Gastrocnemius medialis (tissue), 4 donors: ENCODE measurements at regions not wholly inside any gene's neighbourhood (a gene's known extent, or its start where the extent isn't known, plus 50 kb on each side); places are given as distances from the start of the nearest gene placed in this dataset.

Source experiments
- ATAC-seq, 2 donors: fragments of 150-250 bp; one replicate each; pipeline ENCODE4 v1.9.1; 2016
- DNase-seq, 2 donors: peaks; one replicate each; pipeline ENCODE4 v3.0.0-alpha.2; 2019
- H3K27ac ChIP-seq, 4 donors: fragments of 200-600 bp; sonication (generic); 1 replicate in 1 of 4; 2 replicates in 3 of 4; pipeline ENCODE4 v1.5.1; 2016 to 2018; ENCODE audit warnings: mild to moderate bottlenecking in 2 of 4, moderate library complexity in 1 of 4
- H3K27me3 ChIP-seq, 3 donors: fragments of 200-600 bp; sonication (generic) in 2 of 3; 1 replicate in 1 of 3; 2 replicates in 2 of 3; pipeline versions ENCODE4 v1.5.1 to v1.6.0; 2016 to 2019; ENCODE audit warnings: mild to moderate bottlenecking in 1 of 3, moderate library complexity in 1 of 3
- H3K36me3 ChIP-seq, 2 donors: fragments of 200-600 bp; sonication (generic) in 1 of 2; one replicate each; pipeline ENCODE4 v1.5.1; 2017 to 2018
- H3K4me1 ChIP-seq, 2 donors: fragments of 200-600 bp; sonication (generic) in 1 of 2; one replicate each; pipeline ENCODE4 v1.5.1; 2016 to 2017; ENCODE audit warnings: mild to moderate bottlenecking in 2 of 2
- H3K4me3 ChIP-seq, 4 donors: fragments of 200-600 bp; sonication (generic) in 3 of 4; 1 replicate in 1 of 4; 2 replicates in 3 of 4; pipeline ENCODE4 v1.5.1; 2016 to 2019; ENCODE audit warnings: mild to moderate bottlenecking in 2 of 4
- H3K9me3 ChIP-seq, 3 donors: fragments of 200-600 bp; sonication (generic) in 2 of 3; 1 replicate in 1 of 3; 2 replicates in 2 of 3; pipeline ENCODE4 v1.5.1; 2016 to 2019
- CTCF ChIP-seq, 5 experiments: fragments of 450-650 bp in 3 of 5; fragments of 200-600 bp in 2 of 5; sonication (generic) in 2 of 5; IDR thresholded peaks in 4 of 5; conservative IDR thresholded peaks in 1 of 5; 1 replicate in 4 of 5; 2 replicates in 1 of 5; pipeline ENCODE4 v1.5.1; 2016 to 2019; ENCODE audit warnings: antibody characterized with exemption in 5 of 5, mild to moderate bottlenecking in 3 of 5, moderate library complexity in 3 of 5
- POLR2A ChIP-seq, 2 donors: fragments of 450-650 bp; IDR thresholded peaks; one replicate each; pipeline ENCODE4 v1.6.1; 2017; ENCODE audit warnings: antibody characterized with exemption in 2 of 2, mild to moderate bottlenecking in 2 of 2, moderate library complexity in 2 of 2
- in situ Hi-C, 4 donors: fragments of 200-750 bp; cut with MboI; loops; one replicate each; pipeline versions ENCODE4 v1.15.0 to v1.8.0; 2017; ENCODE audit warnings: low sequenced_read_pairs in 4 of 4
- intact Hi-C: fragments of 100-400 bp; cut with DNase I; formaldehyde crosslinking; loops from one replicate; pipeline ENCODE4 v1.15.1; 2023; ENCODE audit warnings: low total_unique reads

GRCh38 chr6:92756912-92757311, 662.4 kb downstream of the EPHA7 start:
- TF ChIP-seq POLR2A (IDR thresholded peaks at IDR 0.05) (no peak), CTCF (IDR thresholded peaks at IDR 0.05 in 4 of 5, conservative IDR thresholded peaks at IDR 0.05 in 1 of 5) (no peak)
- DNase-seq (no peak), ATAC-seq (no peak)
- no peak overlapping the region for H3K27ac ChIP-seq
- H3K4me3 ChIP-seq, result no peak overlapping the region
- H3K27me3 ChIP-seq, result no peaks in the 10 kb centered on the region
- in situ Hi-C loops, result no loop called here
- H3K4me1 ChIP-seq, result no peaks in the 10 kb centered on the region
- H3K36me3 ChIP-seq, result no peaks in the 10 kb centered on the region
- no peaks in the 10 kb centered on the region for H3K9me3 ChIP-seq
- intact Hi-C loops, result no loop called here

GRCh38 chr6:92753956-92754355, 665.4 kb downstream of the EPHA7 start:
- Histone ChIP-seq H3K27ac (no peak overlapping the region), H3K4me3 (no peak overlapping the region), H3K9me3 (no peaks in the 10 kb centered on the region), H3K36me3 (no peaks in the 10 kb centered on the region), H3K4me1 (no peaks in the 10 kb centered on the region), H3K27me3 (no peaks in the 10 kb centered on the region)
- intact Hi-C loops (no loop called here), in situ Hi-C loops (no loop called here)
- TF ChIP-seq CTCF (IDR thresholded peaks at IDR 0.05 in 4 of 5, conservative IDR thresholded peaks at IDR 0.05 in 1 of 5), result no peak
- no peak for TF ChIP-seq POLR2A (IDR thresholded peaks at IDR 0.05)
- DNase-seq (no peak), ATAC-seq (no peak)

GRCh38 chr6:92752114-92752513, 667.2 kb downstream of the EPHA7 start:
- ATAC-seq (no peak), DNase-seq (no peak)
- no peak for TF ChIP-seq POLR2A (IDR thresholded peaks at IDR 0.05)
- TF ChIP-seq CTCF (IDR thresholded peaks at IDR 0.05 in 4 of 5, conservative IDR thresholded peaks at IDR 0.05 in 1 of 5), result no peak
- Histone ChIP-seq H3K36me3 (no peaks in the 10 kb centered on the region), H3K4me1 (no peaks in the 10 kb centered on the region), H3K4me3 (no peak overlapping the region), H3K27me3 (no peaks in the 10 kb centered on the region), H3K27ac (no peak overlapping the region), H3K9me3 (no peaks in the 10 kb centered on the region)
- in situ Hi-C loops, result no loop called here
- intact Hi-C loops, result no loop called here

- H3K9me3 ChIP-seq, result no peaks in the 10 kb centered on the region
- no peaks in the 10 kb centered on the region for H3K36me3 ChIP-seq
- TF ChIP-seq POLR2A (IDR thresholded peaks at IDR 0.05), result no peak
- no peak for TF ChIP-seq CTCF (IDR thresholded peaks at IDR 0.05 in 4 of 5, conservative IDR thresholded peaks at IDR 0.05 in 1 of 5)
- DNase-seq (no peak), ATAC-seq (no peak)
- H3K4me3 ChIP-seq, result no peak overlapping the region
- H3K27ac ChIP-seq, result no peak overlapping the region
- intact Hi-C loops (no loop called here), in situ Hi-C loops (no loop called here)
- H3K4me1 ChIP-seq, result no peaks in the 10 kb centered on the region
- H3K27me3 ChIP-seq, result no peaks in the 10 kb centered on the region
Measured at GRCh38 chr6:92748131-92748530, 671.2 kb downstream of the EPHA7 start.

- no peak for ATAC-seq
- in situ Hi-C loops (no loop called here), intact Hi-C loops (no loop called here)
- Histone ChIP-seq H3K4me1 (no peaks in the 10 kb centered on the region), H3K27ac (no peak overlapping the region), H3K36me3 (no peaks in the 10 kb centered on the region), H3K4me3 (no peak overlapping the region), H3K27me3 (no peaks in the 10 kb centered on the region), H3K9me3 (no peaks in the 10 kb centered on the region)
- DNase-seq, result no peak
- no peak for TF ChIP-seq POLR2A (IDR thresholded peaks at IDR 0.05)
- TF ChIP-seq CTCF (IDR thresholded peaks at IDR 0.05 in 4 of 5, conservative IDR thresholded peaks at IDR 0.05 in 1 of 5), result no peak
Measured at GRCh38 chr6:92737983-92738382, 681.4 kb downstream of the EPHA7 start.
